PC-9 (cell line): ENCODE measurements at regions not wholly inside any gene's neighbourhood (a gene's known extent, or its start where the extent isn't known, plus 50 kb on each side); places are given as distances from the start of the nearest gene placed in this dataset.

Experiments
- BruUV-seq: library from RNA; stranded (reverse); fragments of 400-500 nt; replicated peaks from 2 replicates; lab custom pipeline; 2021; lab: Mats Ljungman, UMichigan
- CTCF ChIA-PET: fragments of 300-600 bp; sonication (Branson Sonifier 250); formaldehyde crosslinking; loops from one replicate; lab custom pipeline; 2022; ENCODE audit warnings: antibody characterized with exemption; lab: Charles Lee
- POLR2A ChIA-PET: fragments of 300-600 bp; sonication (Branson Sonifier 250); formaldehyde crosslinking; loops from one replicate; lab custom pipeline; 2022; ENCODE audit warnings: antibody characterized with exemption; ENCODE audit not compliant: unreplicated experiment; lab: Charles Lee
- DNase-seq, 2 experiments: peaks; one replicate each; pipeline versions ENCODE4 v3.0.0 to v3.0.0-alpha.2; 2015 to 2022; ENCODE audit warnings: mixed read lengths in 1 of 2
- H2AFZ ChIP-seq: fragments of 200-600 bp; sonication (generic); 2 replicates; pipeline ENCODE4 v1.8.1; 2017; ENCODE audit warnings: antibody characterized with exemption
- H3F3A ChIP-seq: fragments of 200-600 bp; sonication (generic); 2 replicates; pipeline ENCODE4 v1.8.1; 2017; ENCODE audit warnings: antibody characterized with exemption, mild to moderate bottlenecking, low read depth; ENCODE audit not compliant: insufficient read depth
- H3K27ac ChIP-seq: fragments of 200-600 bp; sonication (generic); 2 replicates; pipeline ENCODE4 v1.6.1; 2016; ENCODE audit warnings: mixed run types
- H3K27me3 ChIP-seq: fragments of 200-600 bp; sonication (generic); 2 replicates; pipeline ENCODE4 v1.6.1; 2016; ENCODE audit warnings: low read depth, mixed run types; ENCODE audit not compliant: insufficient read depth
- H3K36me3 ChIP-seq: fragments of 200-600 bp; sonication (generic); 2 replicates; pipeline ENCODE4 v1.6.1; 2016; ENCODE audit warnings: low read depth, mixed run types
- H3K4me1 ChIP-seq: fragments of 200-600 bp; sonication (generic); replicated peaks from 2 replicates; pipeline ENCODE4 v1.6.1; 2016; ENCODE audit warnings: mixed run types; ENCODE audit not compliant: insufficient read depth
- H3K4me2 ChIP-seq: fragments of 200-600 bp; sonication (generic); 2 replicates; pipeline ENCODE4 v1.6.1; 2017; ENCODE audit warnings: mixed run types
- H3K4me3 ChIP-seq: fragments of 200-600 bp; sonication (generic); 2 replicates; pipeline ENCODE4 v1.6.1; 2016; ENCODE audit warnings: mixed run types
- H3K79me2 ChIP-seq: fragments of 200-600 bp; sonication (generic); 2 replicates; pipeline ENCODE4 v1.6.1; 2017; ENCODE audit warnings: low read depth, mixed run types
- H3K9me2 ChIP-seq: fragments of 200-600 bp; sonication (generic); 2 replicates; pipeline ENCODE4 v1.8.1; 2017; ENCODE audit warnings: mild to moderate bottlenecking; ENCODE audit not compliant: insufficient read depth
- H3K9me3 ChIP-seq: fragments of 200-600 bp; sonication (generic); 2 replicates; pipeline ENCODE4 v1.8.1; 2016; ENCODE audit warnings: low read depth; ENCODE audit not compliant: insufficient read depth
- H4K20me1 ChIP-seq: fragments of 200-600 bp; sonication (generic); 2 replicates; pipeline ENCODE4 v1.8.1; 2017; ENCODE audit not compliant: insufficient read depth
- CTCF ChIP-seq: fragments of 200-600 bp; sonication (generic); conservative IDR thresholded peaks from 2 replicates; pipeline ENCODE4 v1.6.1; 2017; ENCODE audit warnings: mixed run types, antibody characterized with exemption, mild to moderate bottlenecking, moderate library complexity
- EZH2 ChIP-seq: fragments of 200-600 bp; sonication (generic); IDR thresholded peaks from 2 replicates; pipeline ENCODE4 v1.8.0; 2017; ENCODE audit warnings: antibody characterized with exemption, low read depth
- intact Hi-C: fragments of 100-400 bp; cut with micrococcal nuclease; formaldehyde crosslinking; loops from one replicate; pipeline ENCODE4 v1.10.0; 2022; ENCODE audit not compliant: unreplicated experiment

GRCh38 chr10:85430991-85431390 is 935.6 kb downstream of the GRID1 start:
- DNase-seq = no peak
- Histone ChIP-seq H3K4me1 (no peaks in the 10 kb centered on the region), H3K27me3 (no peaks in the 10 kb centered on the region), H3K27ac (no peak overlapping the region), H3K9me3 (no peaks in the 10 kb centered on the region), H3K79me2 (no peaks in the 10 kb centered on the region), H3F3A (no peaks in the 10 kb centered on the region), H3K36me3 (no peaks in the 10 kb centered on the region), H2AFZ (no peak overlapping the region), H3K4me2 (no peak overlapping the region), H3K4me3 (no peak overlapping the region), H3K9me2 (no peaks in the 10 kb centered on the region), H4K20me1 (no peaks in the 10 kb centered on the region)
- intact Hi-C loops = no loop called here
- CTCF ChIA-PET = no interaction called here
- TF ChIP-seq CTCF (no peak), EZH2 (no peak)
- BruUV-seq = no TSS peak
- POLR2A ChIA-PET = no interaction called here

GRCh38 chr10:85433248-85433647 is 933.3 kb downstream of the GRID1 start:
- POLR2A ChIA-PET = no interaction called here
- Histone ChIP-seq H3K9me3 (no peaks in the 10 kb centered on the region), H3F3A (no peaks in the 10 kb centered on the region), H3K27ac (no peak overlapping the region), H3K4me1 (no peaks in the 10 kb centered on the region), H3K36me3 (no peaks in the 10 kb centered on the region), H3K27me3 (no peaks in the 10 kb centered on the region), H4K20me1 (no peaks in the 10 kb centered on the region), H3K79me2 (no peaks in the 10 kb centered on the region), H3K4me2 (no peak overlapping the region), H3K9me2 (no peaks in the 10 kb centered on the region), H2AFZ (no peak overlapping the region), H3K4me3 (no peak overlapping the region)
- no TSS peak for BruUV-seq
- CTCF ChIA-PET = no interaction called here
- no peak for TF ChIP-seq CTCF
- no peak for TF ChIP-seq EZH2
- DNase-seq = no peak
- intact Hi-C loops = no loop called here

- intact Hi-C loops = no loop called here
- no peak overlapping the region for H3K27ac ChIP-seq
- H2AFZ ChIP-seq = no peak overlapping the region
- no peak for DNase-seq
- no peak overlapping the region for H3K4me2 ChIP-seq
- no peaks in the 10 kb centered on the region for H3K9me2 ChIP-seq
- POLR2A ChIA-PET = no interaction called here
- no peak overlapping the region for H3K4me3 ChIP-seq
- H3K36me3 ChIP-seq = no peaks in the 10 kb centered on the region
- BruUV-seq = no TSS peak
- no peak for TF ChIP-seq CTCF
- no peak for TF ChIP-seq EZH2
- H4K20me1 ChIP-seq = no peaks in the 10 kb centered on the region
- H3K4me1 ChIP-seq = no peaks in the 10 kb centered on the region
- no peaks in the 10 kb centered on the region for H3K79me2 ChIP-seq
- CTCF ChIA-PET = no interaction called here
- H3F3A ChIP-seq = no peaks in the 10 kb centered on the region
- no peaks in the 10 kb centered on the region for H3K9me3 ChIP-seq
- H3K27me3 ChIP-seq = no peaks in the 10 kb centered on the region
Observed at GRCh38 chr10:85444868-85445267, 921.7 kb downstream of the GRID1 start.
